ENCODE measurements at regions not wholly inside any gene's neighbourhood (a gene's known extent, or its start where the extent isn't known, plus 50 kb on each side); places are given as distances from the start of the nearest gene placed in this dataset.

GRCh38 chr3:103173940-103174339 is 739.1 kb downstream of the ZPLD1 start:
- TF ChIP-seq POLR2A (IDR thresholded peaks at IDR 0.05; ENCODE audit: low read length) (no peak), GATA1 (IDR thresholded peaks at IDR 0.05; ENCODE audit: low read depth, low read length) (no peak)
